CD4-positive, alpha-beta T cell treated with Interleukin-10 for 1 hour (primary cell): ENCODE measurements at regions not wholly inside any gene's neighbourhood (a gene's known extent, or its start where the extent isn't known, plus 50 kb on each side); places are given as distances from the start of the nearest gene placed in this dataset.

ENCODE experiments used
- DNase-seq: peaks from one replicate; pipeline ENCODE4 v3.0.0-alpha.2; 2020

GRCh38 chr7:18420748-18421147 lies 74.8 kb upstream of the HDAC9 start:
- no peak for DNase-seq

- DNase-seq = no peak
Measured at GRCh38 chr7:18421297-18422002, 74.1 kb upstream of the HDAC9 start.

GRCh38 chr7:18425227-18425626 lies 70.3 kb upstream of the HDAC9 start:
- no peak for DNase-seq

- no peak for DNase-seq
Measured at GRCh38 chr7:18425838-18426445, 69.6 kb upstream of the HDAC9 start.

DNA sequence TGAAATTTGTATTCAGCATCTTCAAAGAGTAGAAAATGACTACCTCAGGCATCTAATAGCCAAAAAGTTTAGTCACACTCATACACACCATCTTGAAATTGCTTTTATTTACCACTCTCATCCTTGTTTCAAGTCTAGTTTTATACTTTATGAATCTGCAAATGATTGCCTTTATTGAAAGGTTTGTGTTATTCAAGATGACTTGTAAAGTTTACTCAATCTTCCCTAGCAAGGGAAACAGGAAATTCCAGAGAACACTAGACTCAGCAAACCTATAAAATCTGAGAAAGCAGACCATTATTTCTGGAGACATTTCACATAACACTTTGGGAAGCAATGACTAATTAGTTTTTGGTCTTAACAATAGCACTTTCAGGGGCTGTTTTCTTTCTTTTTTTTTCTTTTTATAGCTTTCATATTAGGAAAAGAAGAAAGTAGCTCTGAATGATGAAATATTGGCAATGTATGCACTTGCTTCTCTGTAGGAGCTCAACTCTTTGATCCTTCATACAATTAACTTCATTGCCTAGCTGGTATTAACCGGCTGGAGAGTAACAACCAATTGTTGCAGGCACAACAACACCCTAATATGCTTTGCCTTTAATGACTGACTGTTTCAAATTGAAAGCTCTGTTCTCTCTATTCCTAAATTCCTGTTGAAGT lies 68.9 kb upstream of the HDAC9 start:
- DNase-seq = no peak

DNA sequence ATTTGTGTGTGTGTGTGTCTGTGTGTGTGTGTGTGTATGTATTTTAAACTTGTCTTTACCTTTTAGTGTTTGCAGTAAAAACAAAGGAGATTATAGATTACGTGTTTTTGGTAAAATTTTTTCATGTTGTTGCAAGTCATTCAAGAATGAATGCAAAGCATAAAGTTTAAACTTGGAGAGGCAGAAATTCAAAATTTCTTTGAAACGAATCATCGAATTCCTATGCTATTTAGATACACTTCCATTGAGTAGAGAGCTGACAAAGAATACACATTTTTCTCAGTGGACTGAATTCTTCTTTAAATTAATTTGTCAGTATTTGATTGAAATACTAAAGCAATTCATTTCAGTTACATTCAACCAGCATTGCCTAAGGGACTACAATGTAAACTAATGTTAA lies 66.0 kb upstream of the HDAC9 start:
- DNase-seq = no peak

DNA sequence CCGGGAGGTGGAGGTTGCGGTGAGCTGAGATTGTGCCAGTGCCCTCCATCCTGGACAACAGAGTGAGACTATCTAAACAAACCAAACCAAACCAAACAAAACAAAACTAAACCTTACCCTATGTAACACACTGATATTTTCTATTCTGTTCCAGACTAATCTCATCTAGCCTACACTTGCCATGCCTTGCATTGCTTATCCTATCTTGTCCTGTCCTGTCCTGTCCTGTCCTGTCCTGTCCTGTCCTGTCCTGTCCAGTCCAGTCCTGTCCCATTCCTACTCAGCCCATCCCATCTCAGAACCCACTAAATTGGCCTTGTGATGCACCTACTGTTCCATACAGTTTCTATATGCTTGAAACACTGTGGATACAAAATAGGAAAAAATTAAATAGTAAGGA lies 64.7 kb upstream of the HDAC9 start:
- no peak for DNase-seq

DNA sequence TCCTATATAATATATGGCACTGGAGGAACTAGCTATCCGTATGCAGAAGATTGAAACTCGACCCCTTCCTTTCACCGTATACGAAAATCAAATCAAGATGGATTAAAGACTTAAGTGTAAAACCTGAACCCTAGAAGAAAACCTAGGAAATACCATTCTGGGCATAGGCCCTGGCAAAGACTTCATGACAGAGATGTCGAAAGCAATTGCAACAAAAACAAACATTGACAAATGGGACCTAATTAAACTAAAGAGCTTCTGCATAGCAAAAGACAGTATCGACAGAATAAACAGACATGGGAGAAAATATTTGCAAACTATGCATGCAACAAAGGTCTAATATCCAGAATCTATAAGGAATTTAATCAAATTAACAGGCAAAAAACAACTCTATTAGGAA lies 61.4 kb upstream of the HDAC9 start:
- DNase-seq = no peak

DNA sequence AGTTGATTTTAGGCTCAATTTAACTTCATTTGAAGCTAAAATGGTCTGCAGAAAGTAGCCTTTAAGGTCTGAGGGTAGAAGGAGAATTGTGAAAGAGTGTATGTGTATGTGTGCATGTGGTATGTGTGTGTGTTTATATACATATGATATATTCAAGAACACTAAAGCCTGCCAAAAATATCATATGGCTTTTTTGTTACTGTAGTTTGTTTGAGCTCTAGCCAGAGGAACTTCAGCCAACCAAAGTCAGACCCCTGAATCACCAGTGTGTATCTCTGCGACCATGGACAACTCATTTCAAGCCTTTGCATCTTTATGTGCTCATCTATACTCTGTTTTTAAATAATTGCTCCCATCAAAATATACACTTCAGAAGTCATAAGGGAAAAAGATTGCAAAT lies 58.4 kb upstream of the HDAC9 start:
- no peak for DNase-seq

DNA sequence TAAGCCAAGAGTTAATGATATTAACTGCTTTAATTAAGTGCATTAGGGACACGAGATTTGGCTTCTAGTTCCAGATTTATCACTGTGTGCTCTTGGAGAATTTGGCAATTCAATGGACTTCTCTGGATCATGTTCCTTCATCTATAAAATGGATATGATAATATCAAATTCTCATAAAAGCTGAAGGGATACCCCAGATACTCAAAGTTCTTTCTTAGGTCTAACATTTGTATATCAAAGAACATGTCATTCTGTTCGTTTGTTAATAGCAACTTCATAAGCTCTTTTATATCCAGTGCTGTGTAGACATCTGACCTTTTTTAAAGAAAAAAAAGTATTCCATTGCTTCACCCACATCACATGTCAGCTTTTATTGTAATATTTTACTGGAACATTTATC lies 54.6 kb upstream of the HDAC9 start:
- DNase-seq = no peak

GRCh38 chr7:18444826-18445225 lies 50.7 kb upstream of the HDAC9 start:
- DNase-seq = no peak

DNA sequence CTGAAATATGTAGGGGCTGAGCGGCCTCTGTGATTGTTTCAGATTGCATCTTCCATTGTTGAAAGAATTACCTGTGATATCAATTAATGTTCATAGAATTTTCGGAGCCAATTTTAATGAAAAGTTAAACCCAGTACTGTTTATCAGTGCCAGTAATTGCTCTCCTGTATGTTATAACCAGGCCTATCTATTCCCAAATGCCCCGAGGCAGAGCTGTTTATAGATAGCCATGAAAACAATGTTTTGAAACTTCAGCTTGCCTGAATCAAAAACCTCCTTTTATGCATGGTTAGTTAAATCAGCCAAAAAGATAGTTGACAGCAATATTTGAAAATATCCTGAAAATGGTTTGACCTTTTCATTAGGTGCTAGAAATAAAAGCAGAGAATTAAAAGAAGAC lies 50.1 kb upstream of the HDAC9 start:
- no peak for DNase-seq
